SK-N-SH treated with all-trans-retinoic acid at 6 μM for 48 hours (cell line): ENCODE measurements at regions not wholly inside any gene's neighbourhood (a gene's known extent, or its start where the extent isn't known, plus 50 kb on each side); places are given as distances from the start of the nearest gene placed in this dataset.

Source experiments
- TCF4 ChIP-seq: fragments of 250-450 bp; sonication (Bioruptor Pico); IDR thresholded peaks from 2 replicates; pipeline ENCODE4 v1.8.0; 2021; ENCODE audit warnings: mild to moderate bottlenecking, moderate library complexity, borderline replicate concordance
- TOX ChIP-seq: fragments of 250-450 bp; sonication (Bioruptor Pico); IDR thresholded peaks from 2 replicates; pipeline ENCODE4 v1.8.0; 2021; ENCODE audit warnings: mild to moderate bottlenecking, moderate library complexity, borderline replicate concordance
- ZFP3 ChIP-seq: fragments of 250-450 bp; sonication (Bioruptor Pico); IDR thresholded peaks from 2 replicates; pipeline ENCODE4 v1.5.0; 2020; ENCODE audit warnings: mild to moderate bottlenecking, moderate library complexity
- TF ChIP-seq, protein P1 (sequence below): fragments of 250-450 bp; sonication (Bioruptor Pico); IDR thresholded peaks from 2 replicates; pipeline ENCODE4 v1.8.0; 2021; ENCODE audit warnings: low read depth, mild to moderate bottlenecking, moderate library complexity, borderline replicate concordance

DNA sequence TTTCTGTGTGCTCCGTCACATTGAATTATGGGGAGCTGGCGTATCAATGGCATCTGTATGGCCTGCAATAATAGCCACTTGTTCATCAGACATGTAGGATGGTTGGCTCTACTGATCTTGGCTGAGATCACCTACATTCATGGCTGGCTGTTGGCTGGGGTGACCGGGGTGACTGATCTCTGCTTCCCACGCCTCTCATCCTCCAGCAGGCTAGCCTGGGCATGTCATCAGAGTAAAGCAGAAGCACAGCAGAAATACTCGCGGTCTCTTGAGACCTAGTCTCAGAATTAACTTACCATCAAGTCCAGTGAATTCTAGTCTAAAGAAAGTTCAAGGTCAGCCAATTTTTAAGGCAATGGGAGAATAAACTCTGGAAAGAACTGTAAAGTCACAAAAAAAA is 257.7 kb upstream of the GLI3 start:
- TF ChIP-seq ZFP3 (CRISPR knock-in tag) (no peak), TCF4 (CRISPR knock-in tag) (no peak), TOX (no peak)
- TF ChIP-seq, protein P1, sequence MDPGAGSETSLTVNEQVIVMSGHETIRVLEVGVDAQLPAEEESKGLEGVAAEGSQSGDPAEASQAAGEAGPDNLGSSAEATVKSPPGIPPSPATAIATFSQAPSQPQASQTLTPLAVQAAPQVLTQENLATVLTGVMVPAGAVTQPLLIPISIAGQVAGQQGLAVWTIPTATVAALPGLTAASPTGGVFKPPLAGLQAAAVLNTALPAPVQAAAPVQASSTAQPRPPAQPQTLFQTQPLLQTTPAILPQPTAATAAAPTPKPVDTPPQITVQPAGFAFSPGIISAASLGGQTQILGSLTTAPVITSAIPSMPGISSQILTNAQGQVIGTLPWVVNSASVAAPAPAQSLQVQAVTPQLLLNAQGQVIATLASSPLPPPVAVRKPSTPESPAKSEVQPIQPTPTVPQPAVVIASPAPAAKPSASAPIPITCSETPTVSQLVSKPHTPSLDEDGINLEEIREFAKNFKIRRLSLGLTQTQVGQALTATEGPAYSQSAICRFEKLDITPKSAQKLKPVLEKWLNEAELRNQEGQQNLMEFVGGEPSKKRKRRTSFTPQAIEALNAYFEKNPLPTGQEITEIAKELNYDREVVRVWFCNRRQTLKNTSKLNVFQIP (CRISPR knock-in tag) = no peak
